Activated CD4-positive, CD25-positive, alpha-beta regulatory T cell (primary cell): ENCODE measurements at regions not wholly inside any gene's neighbourhood (a gene's known extent, or its start where the extent isn't known, plus 50 kb on each side); places are given as distances from the start of the nearest gene placed in this dataset.
"Not testable (repeated sequence)": the region's sequence is repeated elsewhere in the genome, so short reads cannot be mapped to it uniquely, and the experiment has no call there.

ENCODE experiments used
- DNase-seq, 4 experiments: peaks; one replicate each; lab custom pipeline; 2025; lab: John Stamatoyannopoulos, UW

GRCh38 chr11:109480251-109480650 is 58.3 kb downstream of the C11orf87 start:
- DNase-seq, result no peak

- DNase-seq, result no peak
Observed at GRCh38 chr11:109486129-109486528, 64.1 kb downstream of the C11orf87 start.

GRCh38 chr11:109490953-109491635 is 69.1 kb downstream of the C11orf87 start:
- DNase-seq, result no peak

GRCh38 chr11:109506115-109506514 is 84.1 kb downstream of the C11orf87 start:
- DNase-seq, result no peak

- DNase-seq, result no peak
Observed at GRCh38 chr11:109507331-109507730, 85.3 kb downstream of the C11orf87 start.

- DNase-seq, result no peak
Observed at GRCh38 chr11:109507836-109508561, 86.0 kb downstream of the C11orf87 start.

- no peak for DNase-seq
Observed at GRCh38 chr11:109508943-109509342, 87.0 kb downstream of the C11orf87 start.

- no peak for DNase-seq
Observed at GRCh38 chr11:109510316-109510715, 88.3 kb downstream of the C11orf87 start.

- no peak for DNase-seq
Observed at GRCh38 chr11:109511598-109511997, 89.6 kb downstream of the C11orf87 start.

GRCh38 chr11:109512249-109512648 is 90.3 kb downstream of the C11orf87 start:
- no peak for DNase-seq

GRCh38 chr11:109512680-109513079 is 90.7 kb downstream of the C11orf87 start:
- DNase-seq, result no peak

GRCh38 chr11:109514313-109515018 is 92.5 kb downstream of the C11orf87 start:
- DNase-seq, result no peak

- no peak for DNase-seq
Observed at GRCh38 chr11:109519253-109519652, 97.3 kb downstream of the C11orf87 start.

- no peak for DNase-seq
Observed at GRCh38 chr11:109521571-109522086, 99.6 kb downstream of the C11orf87 start.

- DNase-seq, result no peak
Observed at GRCh38 chr11:109522116-109522755, 100.2 kb downstream of the C11orf87 start.

- not testable (repeated sequence) for DNase-seq
Observed at GRCh38 chr11:109525636-109526035, 103.6 kb downstream of the C11orf87 start.

- DNase-seq, result no peak
Observed at GRCh38 chr11:109526061-109526460, 104.1 kb downstream of the C11orf87 start.

GRCh38 chr11:109526931-109527330 is 104.9 kb downstream of the C11orf87 start:
- no peak for DNase-seq

GRCh38 chr11:109527496-109527895 is 105.5 kb downstream of the C11orf87 start:
- no peak for DNase-seq

GRCh38 chr11:109547356-109548027 is 125.5 kb downstream of the C11orf87 start:
- DNase-seq, result no peak

- no peak for DNase-seq
Observed at GRCh38 chr11:109552376-109552775, 130.4 kb downstream of the C11orf87 start.

- DNase-seq, result no peak
Observed at GRCh38 chr11:109553284-109553683, 131.3 kb downstream of the C11orf87 start.
